Upper lobe of right lung (tissue), 1 donor: ENCODE measurements at regions not wholly inside any gene's neighbourhood (a gene's known extent, or its start where the extent isn't known, plus 50 kb on each side); places are given as distances from the start of the nearest gene placed in this dataset.

Source experiments
- ATAC-seq: fragments of 200-7000 bp; cut with Tn5 transposase; one replicate; pipeline ENCODE4 v1.9.1; 2020; ENCODE audit warnings: mild to moderate bottlenecking, moderate library complexity
- DNase-seq: peaks from one replicate; pipeline ENCODE4 v3.0.0-alpha.2; 2020
- H3K27ac ChIP-seq: fragments of 200-600 bp; one replicate; pipeline ENCODE4 v1.8.0; 2022
- H3K27me3 ChIP-seq: fragments of 200-600 bp; one replicate; pipeline ENCODE4 v1.8.0; 2022; ENCODE audit warnings: mild to moderate bottlenecking
- H3K36me3 ChIP-seq: fragments of 200-600 bp; one replicate; pipeline ENCODE4 v1.8.0; 2022
- H3K4me1 ChIP-seq: fragments of 200-600 bp; one replicate; pipeline ENCODE4 v1.8.0; 2022
- H3K4me3 ChIP-seq: fragments of 200-600 bp; one replicate; pipeline ENCODE4 v1.8.0; 2022; ENCODE audit warnings: mild to moderate bottlenecking
- H3K9me3 ChIP-seq: fragments of 200-600 bp; one replicate; pipeline ENCODE4 v1.8.0; 2022
- intact Hi-C: fragments of 100-400 bp; cut with DNase I; formaldehyde crosslinking; loops from one replicate; pipeline ENCODE4 v1.11.0; 2022
- TF ChIP-seq, protein P1 (sequence below): fragments of 200-600 bp; IDR thresholded peaks from one replicate; pipeline ENCODE4 v1.8.0; 2022; ENCODE audit warnings: antibody characterized with exemption
- donor health status: DM: no; HTN: yes; CAD: no; lungs with severe emphysema.

DNA sequence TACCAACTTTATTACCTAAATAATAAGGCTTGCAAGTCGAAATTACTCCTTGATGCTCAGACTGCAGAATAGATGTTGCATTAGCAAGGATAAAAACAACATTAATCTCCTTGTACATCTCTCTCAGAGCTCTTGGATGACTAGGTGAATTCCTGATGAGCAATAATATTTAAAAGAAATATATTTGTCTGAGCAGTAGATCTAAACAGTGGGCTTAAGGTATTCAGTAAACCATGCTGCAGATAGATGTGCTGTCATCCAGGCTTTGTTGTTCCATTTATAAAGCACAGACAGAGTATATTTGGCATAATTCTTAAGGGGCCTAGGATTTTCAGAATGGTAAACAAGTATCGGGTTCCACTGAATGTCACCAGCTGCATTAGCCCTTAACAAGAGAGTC, 257.1 kb downstream of the TUSC7 start:
- no peak overlapping the region for H3K27ac ChIP-seq
- H3K4me1 ChIP-seq = no peaks in the 10 kb centered on the region
- intact Hi-C loops = no loop called here
- H3K27me3 ChIP-seq = no peaks in the 10 kb centered on the region
- TF ChIP-seq, protein P1, sequence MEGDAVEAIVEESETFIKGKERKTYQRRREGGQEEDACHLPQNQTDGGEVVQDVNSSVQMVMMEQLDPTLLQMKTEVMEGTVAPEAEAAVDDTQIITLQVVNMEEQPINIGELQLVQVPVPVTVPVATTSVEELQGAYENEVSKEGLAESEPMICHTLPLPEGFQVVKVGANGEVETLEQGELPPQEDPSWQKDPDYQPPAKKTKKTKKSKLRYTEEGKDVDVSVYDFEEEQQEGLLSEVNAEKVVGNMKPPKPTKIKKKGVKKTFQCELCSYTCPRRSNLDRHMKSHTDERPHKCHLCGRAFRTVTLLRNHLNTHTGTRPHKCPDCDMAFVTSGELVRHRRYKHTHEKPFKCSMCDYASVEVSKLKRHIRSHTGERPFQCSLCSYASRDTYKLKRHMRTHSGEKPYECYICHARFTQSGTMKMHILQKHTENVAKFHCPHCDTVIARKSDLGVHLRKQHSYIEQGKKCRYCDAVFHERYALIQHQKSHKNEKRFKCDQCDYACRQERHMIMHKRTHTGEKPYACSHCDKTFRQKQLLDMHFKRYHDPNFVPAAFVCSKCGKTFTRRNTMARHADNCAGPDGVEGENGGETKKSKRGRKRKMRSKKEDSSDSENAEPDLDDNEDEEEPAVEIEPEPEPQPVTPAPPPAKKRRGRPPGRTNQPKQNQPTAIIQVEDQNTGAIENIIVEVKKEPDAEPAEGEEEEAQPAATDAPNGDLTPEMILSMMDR = no peak
- ATAC-seq = no peak
- H3K9me3 ChIP-seq = no peaks in the 10 kb centered on the region
- no peaks in the 10 kb centered on the region for H3K36me3 ChIP-seq
- no peak overlapping the region for H3K4me3 ChIP-seq
- no peak for DNase-seq

DNA sequence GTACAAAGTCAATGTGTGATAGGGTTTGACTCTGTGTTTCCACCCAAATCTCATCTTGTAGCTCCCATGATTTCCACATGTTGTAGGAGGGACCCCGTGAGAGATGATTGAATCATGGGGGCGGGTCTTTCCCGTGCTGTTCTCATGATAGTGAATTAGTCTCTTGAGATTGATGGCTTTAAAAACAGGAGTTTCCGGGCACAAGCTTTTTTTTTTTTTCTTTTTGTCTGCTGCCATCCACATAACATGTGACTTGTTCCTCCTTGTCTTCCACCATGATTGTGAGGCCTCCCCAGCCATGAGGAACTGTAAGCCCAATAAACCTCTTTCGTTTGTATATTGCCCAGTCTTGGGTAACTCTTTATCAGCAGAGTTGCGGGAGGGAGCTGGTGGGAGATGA, 259.6 kb downstream of the TUSC7 start:
- Histone ChIP-seq H3K4me3 (no peak overlapping the region), H3K9me3 (no peaks in the 10 kb centered on the region), H3K27ac (no peak overlapping the region), H3K4me1 (no peaks in the 10 kb centered on the region), H3K27me3 (no peaks in the 10 kb centered on the region), H3K36me3 (no peaks in the 10 kb centered on the region)
- TF ChIP-seq, protein P1 = no peak
- DNase-seq (no peak), ATAC-seq (no peak)
- intact Hi-C loops = no loop called here

DNA sequence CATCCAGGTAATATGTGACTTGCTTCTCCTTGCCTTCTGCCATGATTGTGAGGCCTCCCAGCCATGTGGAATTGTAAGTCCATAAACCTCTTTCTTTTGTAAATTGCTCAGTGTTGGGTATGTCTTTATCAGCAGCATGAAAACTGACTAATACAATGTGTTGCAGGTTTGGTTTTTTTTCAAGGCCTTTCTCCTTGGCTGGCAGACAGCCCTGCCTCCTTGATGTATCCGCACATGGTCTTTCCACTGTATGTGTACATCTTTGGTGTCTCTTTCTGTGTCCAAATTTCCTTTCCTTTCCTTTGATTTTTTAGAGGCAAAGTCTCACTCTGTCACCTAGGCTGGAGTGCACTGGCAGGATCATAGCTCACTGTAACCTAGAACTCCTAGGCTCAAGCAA, 260.1 kb downstream of the TUSC7 start:
- no peak overlapping the region for H3K4me3 ChIP-seq
- H3K4me1 ChIP-seq = no peaks in the 10 kb centered on the region
- DNase-seq (no peak), ATAC-seq (no peak)
- H3K27ac ChIP-seq = no peak overlapping the region
- no peaks in the 10 kb centered on the region for H3K36me3 ChIP-seq
- TF ChIP-seq, protein P1 = no peak
- H3K27me3 ChIP-seq = no peaks in the 10 kb centered on the region
- H3K9me3 ChIP-seq = no peaks in the 10 kb centered on the region
- intact Hi-C loops = no loop called here

DNA sequence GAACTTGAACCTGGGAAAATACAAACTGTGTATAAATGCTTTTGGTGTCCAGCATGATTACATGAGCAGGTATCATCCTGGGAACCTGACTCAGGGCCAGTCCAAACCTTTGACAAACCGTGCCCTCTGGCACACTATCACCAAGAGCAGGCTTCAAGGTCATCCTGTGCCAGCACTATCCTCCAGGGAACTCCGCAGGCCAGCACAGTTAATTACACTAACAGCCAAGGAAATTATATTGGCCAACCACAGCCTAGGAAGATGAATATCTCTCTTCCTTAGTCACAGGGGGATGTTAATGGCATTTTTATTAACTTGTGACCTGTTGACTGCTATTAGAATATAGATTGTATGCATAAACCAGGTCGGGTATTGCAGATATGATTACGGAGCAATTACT, 262.0 kb downstream of the TUSC7 start:
- no peak for ATAC-seq
- Histone ChIP-seq H3K27ac (no peak overlapping the region), H3K9me3 (no peaks in the 10 kb centered on the region), H3K27me3 (no peaks in the 10 kb centered on the region), H3K36me3 (no peaks in the 10 kb centered on the region), H3K4me3 (no peak overlapping the region), H3K4me1 (no peaks in the 10 kb centered on the region)
- TF ChIP-seq, protein P1 = no peak
- DNase-seq = no peak
- intact Hi-C loops = no loop called here

DNA sequence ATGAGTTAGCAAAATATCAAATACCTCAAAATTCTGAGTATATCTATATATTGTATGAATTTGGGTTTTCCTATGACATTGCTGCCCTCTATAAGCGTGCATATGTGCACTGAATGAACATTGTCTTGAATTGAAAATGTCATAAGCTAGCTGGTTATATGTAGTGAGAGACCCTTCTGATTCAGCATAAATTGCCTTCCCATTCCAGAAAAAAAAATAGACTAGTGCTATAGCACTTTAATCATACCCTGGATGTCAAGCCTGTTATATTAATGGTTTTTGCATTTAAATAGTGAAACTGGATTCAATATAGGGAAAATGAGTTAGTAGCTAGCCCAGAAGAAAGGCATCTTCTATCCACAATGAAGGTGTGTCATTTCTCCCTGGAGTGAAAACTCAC, 265.1 kb downstream of the TUSC7 start:
- no peaks in the 10 kb centered on the region for H3K36me3 ChIP-seq
- no peaks in the 10 kb centered on the region for H3K4me1 ChIP-seq
- intact Hi-C loops = no loop called here
- no peak overlapping the region for H3K4me3 ChIP-seq
- TF ChIP-seq, protein P1 = no peak
- no peak for DNase-seq
- H3K27me3 ChIP-seq = no peaks in the 10 kb centered on the region
- H3K9me3 ChIP-seq = no peaks in the 10 kb centered on the region
- no peak for ATAC-seq
- H3K27ac ChIP-seq = no peak overlapping the region

DNA sequence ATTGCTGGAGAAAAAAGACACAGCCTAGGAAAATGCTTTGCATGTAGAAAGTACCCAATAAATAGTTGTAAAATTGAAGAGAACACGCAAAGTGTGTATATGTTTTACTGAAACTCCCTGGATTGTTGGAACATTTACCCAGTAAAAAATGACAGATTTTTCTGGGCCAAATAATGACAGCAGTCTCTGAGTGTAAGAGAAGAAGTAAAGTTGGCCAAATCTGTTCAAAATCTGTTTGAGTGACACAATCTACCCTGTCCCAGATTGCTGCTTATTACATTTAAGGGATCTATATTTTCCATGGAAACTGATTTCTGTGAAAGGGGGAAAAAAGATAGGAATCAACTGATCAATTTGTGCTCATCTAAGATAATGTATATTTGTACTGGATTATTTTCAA, 267.9 kb downstream of the TUSC7 start:
- H3K4me1 ChIP-seq = no peaks in the 10 kb centered on the region
- intact Hi-C loops = no loop called here

More for the DNA sequence above, 267.9 kb downstream of the TUSC7 start:
- Histone ChIP-seq H3K4me3 (no peak overlapping the region), H3K27me3 (no peaks in the 10 kb centered on the region), H3K9me3 (no peaks in the 10 kb centered on the region), H3K27ac (no peak overlapping the region), H3K36me3 (no peaks in the 10 kb centered on the region)
- TF ChIP-seq, protein P1 = no peak
- ATAC-seq (no peak), DNase-seq (no peak)
